ENCODE measurements at regions not wholly inside any gene's neighbourhood (a gene's known extent, or its start where the extent isn't known, plus 50 kb on each side); places are given as distances from the start of the nearest gene placed in this dataset.

GRCh38 chrY:17044723-17045122 is 835.3 kb downstream of the CDY2B start:
- 77 to 85% methylated on average over 4 of the region's 4 CpGs for WGBS, 2 donors
- no peak for DNase-seq
- Histone ChIP-seq H3K9me3 (no peaks in the 10 kb centered on the region), H3K36me3 (no peaks in the 10 kb centered on the region), H3K27ac (no peak overlapping the region), H3K4me1 (no peaks in the 10 kb centered on the region), H3K4me3 (replicated peaks in 1 of 3) (no peak overlapping the region), H3K27me3 (no peaks in the 10 kb centered on the region)
- intact Hi-C loops (cut with DNase I), result no loop called here
- no peak for TF ChIP-seq CTCF (IDR thresholded peaks at IDR 0.05)

- Histone ChIP-seq H3K4me1 (no peaks in the 10 kb centered on the region), H3K4me3 (replicated peaks in 1 of 3) (no peak overlapping the region), H3K9me3 (no peaks in the 10 kb centered on the region), H3K27me3 (no peaks in the 10 kb centered on the region), H3K36me3 (no peaks in the 10 kb centered on the region), H3K27ac (no peak overlapping the region)
- 58 to 68% methylated on average over 3 of the region's 3 CpGs for WGBS, 2 donors
- no peak for DNase-seq
- intact Hi-C loops (cut with DNase I), result no loop called here
- TF ChIP-seq CTCF (IDR thresholded peaks at IDR 0.05), result no peak
- no peak for TF ChIP-seq POLR2A (IDR thresholded peaks at IDR 0.05)
Measured at GRCh38 chrY:17044272-17044671, 835.7 kb downstream of the CDY2B start.

GRCh38 chrY:17038439-17038838 is 841.6 kb downstream of the CDY2B start:
- no peak overlapping the region for H3K4me3 ChIP-seq (replicated peaks in 1 of 3)
- WGBS, 2 donors, result 87 to 90% methylated on average over 2 of the region's 2 CpGs
- H3K36me3 ChIP-seq, result no peaks in the 10 kb centered on the region
- intact Hi-C loops (cut with DNase I), result no loop called here
- no peaks in the 10 kb centered on the region for H3K4me1 ChIP-seq
- H3K9me3 ChIP-seq, result no peaks in the 10 kb centered on the region
- DNase-seq, result no peak
- H3K27ac ChIP-seq, result no peak overlapping the region
- no peak for TF ChIP-seq POLR2A (IDR thresholded peaks at IDR 0.05)
- no peaks in the 10 kb centered on the region for H3K27me3 ChIP-seq

- Histone ChIP-seq H3K4me3 (replicated peaks in 1 of 3) (no peak overlapping the region), H3K4me1 (no peaks in the 10 kb centered on the region), H3K9me3 (no peaks in the 10 kb centered on the region), H3K27me3 (no peaks in the 10 kb centered on the region), H3K27ac (no peak overlapping the region), H3K36me3 (no peaks in the 10 kb centered on the region)
- TF ChIP-seq POLR2A (IDR thresholded peaks at IDR 0.05) (no peak), CTCF (IDR thresholded peaks at IDR 0.05) (no peak)
- intact Hi-C loops (cut with DNase I), result no loop called here
- 89 to 95% methylated on average over 3 of the region's 3 CpGs for WGBS, 2 donors
- DNase-seq, result no peak
Measured at GRCh38 chrY:17018126-17018525, 861.9 kb downstream of the CDY2B start.

GRCh38 chrY:16993551-16993950 is 886.5 kb downstream of the CDY2B start:
- Histone ChIP-seq H3K27me3 (no peaks in the 10 kb centered on the region), H3K4me1 (no peaks in the 10 kb centered on the region), H3K27ac (no peak overlapping the region), H3K4me3 (replicated peaks in 1 of 3) (no peak overlapping the region), H3K36me3 (no peaks in the 10 kb centered on the region), H3K9me3 (no peaks in the 10 kb centered on the region)
- TF ChIP-seq POLR2A (IDR thresholded peaks at IDR 0.05) (no peak), CTCF (IDR thresholded peaks at IDR 0.05) (no peak)
- intact Hi-C loops (cut with DNase I), result no loop called here
- 81 to 83% methylated on average over 2 of the region's 2 CpGs for WGBS, 2 donors
- no peak for DNase-seq

GRCh38 chrY:16981776-16982175 is 898.2 kb downstream of the CDY2B start:
- 24 to 35% methylated on average over 1 of the region's 1 CpG for WGBS, 2 donors
- intact Hi-C loops (cut with DNase I), result no loop called here
- Histone ChIP-seq H3K9me3 (no peaks in the 10 kb centered on the region), H3K4me1 (no peaks in the 10 kb centered on the region), H3K4me3 (replicated peaks in 1 of 3) (no peak overlapping the region), H3K27ac (no peak overlapping the region), H3K27me3 (no peaks in the 10 kb centered on the region), H3K36me3 (no peaks in the 10 kb centered on the region)
- DNase-seq, result peak; percentile 7 to 13
- TF ChIP-seq CTCF (IDR thresholded peaks at IDR 0.05) (no peak), POLR2A (IDR thresholded peaks at IDR 0.05) (no peak)
